H1 (cell line): ENCODE measurements at regions not wholly inside any gene's neighbourhood (a gene's known extent, or its start where the extent isn't known, plus 50 kb on each side); places are given as distances from the start of the nearest gene placed in this dataset.

ENCODE experiments used
- CTCF ChIA-PET: fragments of 300-600 bp; sonication (Branson Sonifier 250); formaldehyde crosslinking; loops from one replicate; lab custom pipeline; 2021; ENCODE audit not compliant: partially characterized antibody; lab: Charles Lee
- POLR2A ChIA-PET: fragments of 300-600 bp; sonication (Branson Sonifier 250); formaldehyde crosslinking; loops from one replicate; lab custom pipeline; 2021; ENCODE audit warnings: inconsistent platforms; ENCODE audit not compliant: partially characterized antibody; lab: Charles Lee
- DNase-seq, 2 experiments: peaks; one replicate each; pipeline versions ENCODE4 v3.0.0 to v3.0.0-alpha.2; 2010 to 2022; ENCODE audit warnings: low spot score in 2 of 2, low read depth in 1 of 2, mixed read lengths in 1 of 2
- FAIRE-seq: peaks from 2 replicates; lab custom pipeline; 2011; peaks lifted over from hg19 to GRCh38; lab: Jason Lieb, UNC
- H2AFZ ChIP-seq: 2 replicates; pipeline ENCODE4 v1.8.1; 2012; ENCODE audit warnings: low read length, inconsistent platforms
- H2AK5ac ChIP-seq: 2 replicates; pipeline ENCODE4 v1.6.1; 2013; ENCODE audit warnings: low read depth, low read length
- H2BK120ac ChIP-seq: replicated peaks from 2 replicates; pipeline ENCODE3; 2013; ENCODE audit warnings: low read depth, low read length, inconsistent platforms
- H2BK12ac ChIP-seq: 2 replicates; pipeline ENCODE4 v1.6.1; 2013; ENCODE audit warnings: low read depth, low read length
- H2BK15ac ChIP-seq: 2 replicates; pipeline ENCODE4 v1.6.1; 2013; ENCODE audit warnings: low read length
- H2BK20ac ChIP-seq: 2 replicates; pipeline ENCODE4 v1.6.1; 2013; ENCODE audit warnings: low read length
- H2BK5ac ChIP-seq: 2 replicates; pipeline ENCODE4 v1.6.1; 2013; ENCODE audit warnings: low read depth, low read length
- H3K14ac ChIP-seq: 2 replicates; pipeline ENCODE4 v1.6.1; 2013; ENCODE audit warnings: inconsistent platforms; ENCODE audit not compliant: insufficient read length
- H3K18ac ChIP-seq: 2 replicates; pipeline ENCODE4 v1.6.1; 2013; ENCODE audit warnings: low read length; ENCODE audit errors: extremely low read depth
- H3K23ac ChIP-seq: 2 replicates; pipeline ENCODE4 v1.6.1; 2013; ENCODE audit warnings: inconsistent platforms; ENCODE audit not compliant: insufficient read length
- H3K23me2 ChIP-seq: 2 replicates; pipeline ENCODE4 v1.6.1; 2013; ENCODE audit warnings: low read depth, low read length
- H3K27ac ChIP-seq: 2 replicates; pipeline ENCODE4 v1.6.1; 2011; ENCODE audit warnings: low read depth, low read length, inconsistent platforms
- H3K27me3 ChIP-seq, 4 experiments: replicated peaks in 1 of 4; 1 replicate in 1 of 4; 2 replicates in 3 of 4; pipeline versions ENCODE4 v1.6.1 to v1.8.1; 2011 to 2013; ENCODE audit warnings: low read length in 3 of 4, mild to moderate bottlenecking in 3 of 4, inconsistent platforms in 2 of 4, mixed read lengths in 2 of 4, moderate library complexity in 1 of 4; ENCODE audit not compliant: control insufficient read depth in 3 of 4, insufficient read depth in 3 of 4; ENCODE audit errors: extremely low read depth in 1 of 4
- H3K36me3 ChIP-seq, 4 experiments: 2 replicates each; pipeline versions ENCODE4 v1.6.1 to v1.8.1; 2011 to 2013; ENCODE audit warnings: mild to moderate bottlenecking in 4 of 4, low read length in 3 of 4, moderate library complexity in 2 of 4, control low read depth in 1 of 4, inconsistent platforms in 1 of 4; ENCODE audit not compliant: insufficient read depth in 4 of 4, control insufficient read depth in 2 of 4
- H3K4ac ChIP-seq: replicated peaks from 2 replicates; pipeline ENCODE3; 2013; ENCODE audit warnings: low read length, low read depth, mixed read lengths, inconsistent platforms; ENCODE audit not compliant: insufficient read length
- H3K4me1 ChIP-seq, 4 experiments: replicated peaks in 1 of 4; 1 replicate in 1 of 4; 2 replicates in 3 of 4; pipeline versions ENCODE4 v1.6.1 to v1.8.1; 2011 to 2013; ENCODE audit warnings: low read length in 3 of 4, inconsistent platforms in 2 of 4, mixed read lengths in 1 of 4; ENCODE audit not compliant: insufficient read depth in 4 of 4, control insufficient read depth in 3 of 4
- H3K4me2 ChIP-seq, 2 experiments: 2 replicates each; pipeline versions ENCODE4 v1.6.1 to v1.8.1; 2011 to 2013; ENCODE audit warnings: low read depth in 2 of 2, low read length in 2 of 2, control low read depth in 1 of 2, inconsistent platforms in 1 of 2, mild to moderate bottlenecking in 1 of 2; ENCODE audit not compliant: insufficient read depth in 1 of 2
- H3K4me3 ChIP-seq, 4 experiments: fragments of 200-600, 300-600 bp in 1 of 4; sonication (generic), shearing (Covaris generic), sonication (Bioruptor Twin) in 1 of 4; 2 replicates each; pipeline versions ENCODE4 v1.5.1 to v1.8.1; 2011 to 2016; ENCODE audit warnings: low read length in 4 of 4, low read depth in 3 of 4, control low read depth in 2 of 4, inconsistent platforms in 2 of 4, mild to moderate bottlenecking in 2 of 4, mixed read lengths in 1 of 4, moderate library complexity in 1 of 4; ENCODE audit not compliant: insufficient read depth in 2 of 4; ENCODE audit errors: extremely low read depth in 1 of 4
- H3K56ac ChIP-seq: replicated peaks from 2 replicates; pipeline ENCODE3; 2013; ENCODE audit warnings: low read depth, mild to moderate bottlenecking, mixed read lengths, low read length, inconsistent platforms; ENCODE audit not compliant: insufficient read length
- H3K79me1 ChIP-seq: 2 replicates; pipeline ENCODE4 v1.6.1; 2013; ENCODE audit warnings: low read depth, low read length, control low read depth
- H3K79me2 ChIP-seq, 2 experiments: 2 replicates each; pipeline versions ENCODE4 v1.6.1 to v1.8.1; 2012 to 2013; ENCODE audit warnings: low read length in 2 of 2, mild to moderate bottlenecking in 2 of 2, inconsistent platforms in 1 of 2; ENCODE audit not compliant: insufficient read depth in 2 of 2, control insufficient read depth in 1 of 2
- H3K9ac ChIP-seq, 4 experiments: replicated peaks in 1 of 4; 1 replicate in 1 of 4; 2 replicates in 3 of 4; pipeline versions ENCODE4 v1.6.1 to v1.8.1; 2011 to 2013; ENCODE audit warnings: low read depth in 3 of 4, low read length in 3 of 4, control low read depth in 2 of 4, mild to moderate bottlenecking in 2 of 4, moderate library complexity in 2 of 4, inconsistent platforms in 1 of 4; ENCODE audit errors: extremely low read depth in 1 of 4
- H3K9me3 ChIP-seq, 2 experiments: 2 replicates each; pipeline versions ENCODE4 v1.6.1 to v1.8.1; 2012 to 2013; ENCODE audit warnings: mild to moderate bottlenecking in 2 of 2, moderate library complexity in 2 of 2, control low read depth in 1 of 2, inconsistent platforms in 1 of 2, low read depth in 1 of 2, low read length in 1 of 2, mixed read lengths in 1 of 2; ENCODE audit not compliant: insufficient read depth in 2 of 2
- H4K20me1 ChIP-seq, 2 experiments: replicated peaks in 1 of 2; 2 replicates each; pipeline versions ENCODE3 to v1.8.1; 2011 to 2013; ENCODE audit warnings: inconsistent platforms in 2 of 2, low read length in 2 of 2, mild to moderate bottlenecking in 1 of 2; ENCODE audit not compliant: insufficient read depth in 2 of 2, control insufficient read depth in 1 of 2
- H4K5ac ChIP-seq: 2 replicates; pipeline ENCODE4 v1.6.1; 2013; ENCODE audit warnings: low read length, low read depth, mixed read lengths, inconsistent platforms; ENCODE audit not compliant: insufficient read length
- H4K8ac ChIP-seq: 2 replicates; pipeline ENCODE4 v1.8.0; 2013; ENCODE audit warnings: mild to moderate bottlenecking, moderate library complexity, low read length, inconsistent platforms; ENCODE audit not compliant: insufficient read depth; ENCODE audit errors: extremely low read depth
- H4K91ac ChIP-seq: replicated peaks from 2 replicates; pipeline ENCODE3; 2013; ENCODE audit warnings: low read length, mixed read lengths, inconsistent platforms; ENCODE audit not compliant: insufficient read length
- CTBP2 ChIP-seq: IDR thresholded peaks from 2 replicates; pipeline ENCODE4 v1.7.0; 2011; ENCODE audit warnings: borderline replicate concordance, mild to moderate bottlenecking, moderate library complexity, mixed read lengths, low read length; ENCODE audit not compliant: insufficient read depth, insufficient read length
- EP300 ChIP-seq, 2 experiments: IDR thresholded peaks; 1 replicate in 1 of 2; 2 replicates in 1 of 2; pipeline ENCODE4 v1.6.1; 2011 to 2012; ENCODE audit warnings: low read depth in 2 of 2, low read length in 2 of 2, mild to moderate bottlenecking in 2 of 2, borderline replicate concordance in 1 of 2, inconsistent platforms in 1 of 2, moderate library complexity in 1 of 2
- GABPA ChIP-seq: IDR thresholded peaks from 2 replicates; pipeline ENCODE4 v1.6.1; 2011; ENCODE audit warnings: mild to moderate bottlenecking, low read length, moderate library complexity, borderline replicate concordance; ENCODE audit not compliant: insufficient read depth
- KDM5A ChIP-seq: fragments of 200-600 bp; IDR thresholded peaks from 2 replicates; pipeline ENCODE4 v1.7.1; 2012; ENCODE audit warnings: mild to moderate bottlenecking, low read length, inconsistent platforms, mixed read lengths
- MAX ChIP-seq: IDR thresholded peaks from 2 replicates; pipeline ENCODE4 v1.6.1; 2012; ENCODE audit warnings: inconsistent platforms
- SIN3A ChIP-seq, 2 experiments: IDR thresholded peaks in 1 of 2; conservative IDR thresholded peaks in 1 of 2; 2 replicates each; pipeline ENCODE4 v1.6.1; 2011 to 2012; ENCODE audit warnings: low read length in 2 of 2, improper control_type of control experiment in 1 of 2, low read depth in 1 of 2, mild to moderate bottlenecking in 1 of 2
- SP1 ChIP-seq: IDR thresholded peaks from 2 replicates; pipeline ENCODE4 v1.6.1; 2011; ENCODE audit warnings: low read depth, low read length
- SUZ12 ChIP-seq: fragments of 200-600 bp; sonication (generic); IDR thresholded peaks from 2 replicates; pipeline ENCODE4 v1.6.1; 2012; ENCODE audit warnings: mild to moderate bottlenecking, inconsistent platforms, low read length, moderate library complexity, mixed read lengths
- TBP ChIP-seq: IDR thresholded peaks from 2 replicates; pipeline ENCODE4 v1.6.1; 2011; ENCODE audit warnings: low read depth, low read length, improper control_type of control experiment
- WGBS, 2 experiments: shearing (Covaris generic) in 1 of 2; methylation state at CpG; one replicate each; pipeline versions ENCODE4 v1.1.6 to v1.1.7; 2013 to 2015; ENCODE audit warnings: low lambda C conversion rate in 2 of 2, mixed read lengths in 2 of 2, inconsistent platforms in 1 of 2, low coverage in 1 of 2, missing lambda C conversion rate in 1 of 2; ENCODE audit not compliant: insufficient replicate concordance in 2 of 2, insufficient coverage in 1 of 2, insufficient read length in 1 of 2; ENCODE audit errors: extremely low coverage in 1 of 2, missing lambda C conversion rate in 1 of 2; 5-methylcytosine and 5-hydroxymethylcytosine counted together

GRCh38 chr14:65211341-65211987 lies 109.1 kb upstream of the MAX start:
- H3K79me2 ChIP-seq, result no peaks in the 10 kb centered on the region
- no peak overlapping the region for H3K4me2 ChIP-seq
- no peak overlapping the region for H2BK15ac ChIP-seq
- H2BK120ac ChIP-seq, result no peak overlapping the region
- ChIA-PET POLR2A (no interaction called here), CTCF (interaction anchor here (0.6 to 1.6 kb wide), 4 partner anchors 10 to 47 kb away, joined by 3 to 4 read pairs (median 4); no protein-coding TSS in a partner anchor)
- no peak overlapping the region for H4K91ac ChIP-seq
- no peak overlapping the region for H2BK20ac ChIP-seq
- H3K9me3 ChIP-seq, result no peaks in the 10 kb centered on the region
- no peak overlapping the region for H3K56ac ChIP-seq
- H3K36me3 ChIP-seq, result no peaks in the 10 kb centered on the region
- no peak overlapping the region for H3K4me3 ChIP-seq
- H2AFZ ChIP-seq, result no peak overlapping the region
- no peak overlapping the region for H3K18ac ChIP-seq
- no peaks in the 10 kb centered on the region for H3K79me1 ChIP-seq
- no peak overlapping the region for H4K8ac ChIP-seq
- no peak overlapping the region for H3K4ac ChIP-seq
- no peaks in the 10 kb centered on the region for H4K20me1 ChIP-seq
- H3K27me3 ChIP-seq, result no peaks in the 10 kb centered on the region
- H3K23me2 ChIP-seq, result no peaks in the 10 kb centered on the region
- H2AK5ac ChIP-seq, result no peak overlapping the region
- FAIRE-seq (no peak), DNase-seq (no peak)
- 0 out of 7 replicates have a peak, but pooled peaks cover 0 to 2% (median 0%) of the 10 kb centered on the region in 4 experiments for H3K4me1 ChIP-seq
- H3K23ac ChIP-seq, result no peak overlapping the region
- no peak overlapping the region for H4K5ac ChIP-seq
- no peak overlapping the region for H2BK12ac ChIP-seq
- WGBS, 2 experiments, result 86% methylated on average over 2 of the region's 3 CpGs; no CpG with 5 or more reads in 1 of the 2 experiments
- no peak overlapping the region for H3K9ac ChIP-seq
- no peak overlapping the region for H3K14ac ChIP-seq
- no peak overlapping the region for H2BK5ac ChIP-seq
- H3K27ac ChIP-seq, result no peak overlapping the region
- TF ChIP-seq SUZ12, result no peak
- no peak for TF ChIP-seq CTBP2
- TF ChIP-seq EP300 (IDR thresholded peaks at IDR 0.05; ENCODE audit: borderline replicate concordance in 1 of 2, low read depth in 2 of 2, low read length in 2 of 2), result no peak
- TF ChIP-seq KDM5A, result no peak
- no peak for TF ChIP-seq MAX
- TF ChIP-seq SIN3A (conservative IDR thresholded peaks at IDR 0.05 in 1 of 2, IDR thresholded peaks at IDR 0.05 in 1 of 2; ENCODE audit: low read depth in 1 of 2, low read length in 2 of 2), result no peak
- no peak for TF ChIP-seq TBP
- TF ChIP-seq SP1, result no peak
- TF ChIP-seq GABPA, result no peak
